ENCODE measurements at regions not wholly inside any gene's neighbourhood (a gene's known extent, or its start where the extent isn't known, plus 50 kb on each side); places are given as distances from the start of the nearest gene placed in this dataset.

GRCh38 chr6:165835410-165835851 lies 172.4 kb upstream of the PDE10A start:
- no peak for TF ChIP-seq EZH2phosphoT487 (IDR thresholded peaks at IDR 0.05)
- TF ChIP-seq EZH2 (IDR thresholded peaks at IDR 0.05), result no peak
- no peak for TF ChIP-seq CTCF (IDR thresholded peaks at IDR 0.05)
- no peaks in the 10 kb centered on the region for H3K36me3 ChIP-seq
- peaks cover 13% of the 10 kb centered on the region for H3K4me1 Mint-ChIP-seq
- no peaks in the 10 kb centered on the region for H3K4me1 ChIP-seq
- H3K27ac ChIP-seq, result no peak overlapping the region
- no peaks in the 10 kb centered on the region for H3K27me3 ChIP-seq
- H3K4me2 ChIP-seq, result no peak overlapping the region
- no peak overlapping the region for H3K4me3 ChIP-seq
- H3K9me3 Mint-ChIP-seq, result no peaks in the 10 kb centered on the region
- no peak overlapping the region for H3K9ac ChIP-seq
- no peaks in the 10 kb centered on the region for H3F3A ChIP-seq (ENCODE audit: low read depth)
- no peaks in the 10 kb centered on the region for H3K9me3 ChIP-seq (ENCODE audit: low read depth)
- H3K27me3 Mint-ChIP-seq (ENCODE audit: insufficient read depth, low read depth), result no peaks in the 10 kb centered on the region
- H2AFZ ChIP-seq (replicated peaks), result peak overlapping the region; percentile 17
- H3K36me3 Mint-ChIP-seq, result no peaks in the 10 kb centered on the region
- H3K4me3 Mint-ChIP-seq, result no peak overlapping the region
- H3K27ac Mint-ChIP-seq, result no peak overlapping the region
- no peaks in the 10 kb centered on the region for H3K79me2 ChIP-seq (ENCODE audit: low read depth)
- DNase-seq (ENCODE audit: low spot score), result no peak
- H4K20me1 ChIP-seq (ENCODE audit: low read depth), result no peaks in the 10 kb centered on the region

GRCh38 chr6:165834613-165835259 lies 171.7 kb upstream of the PDE10A start:
- peaks cover 14% of the 10 kb centered on the region for H3K4me1 Mint-ChIP-seq
- Histone ChIP-seq H3K36me3 (no peaks in the 10 kb centered on the region), H3F3A (ENCODE audit: low read depth) (no peaks in the 10 kb centered on the region), H3K4me1 (no peaks in the 10 kb centered on the region), H2AFZ (replicated peaks) (no peak overlapping the region), H3K4me2 (no peak overlapping the region), H3K9me3 (ENCODE audit: low read depth) (no peaks in the 10 kb centered on the region), H3K79me2 (ENCODE audit: low read depth) (no peaks in the 10 kb centered on the region), H3K4me3 (no peak overlapping the region), H3K27ac (no peak overlapping the region), H3K9ac (no peak overlapping the region), H3K27me3 (no peaks in the 10 kb centered on the region), H4K20me1 (ENCODE audit: low read depth) (no peaks in the 10 kb centered on the region)
- no peak for TF ChIP-seq EZH2phosphoT487 (IDR thresholded peaks at IDR 0.05)
- TF ChIP-seq CTCF (IDR thresholded peaks at IDR 0.05), result no peak
- H3K9me3 Mint-ChIP-seq, result peaks cover under 1% of the 10 kb centered on the region
- H3K27ac Mint-ChIP-seq, result no peak overlapping the region
- no peak for DNase-seq (ENCODE audit: low spot score)
- H3K27me3 Mint-ChIP-seq (ENCODE audit: insufficient read depth, low read depth), result no peaks in the 10 kb centered on the region
- no peaks in the 10 kb centered on the region for H3K36me3 Mint-ChIP-seq
- H3K4me3 Mint-ChIP-seq, result no peak overlapping the region

- no peak overlapping the region for H3K4me3 Mint-ChIP-seq
These were observed 170.3 kb upstream of the PDE10A start for GRCh38 chr6:165833355-165833754.

More at GRCh38 chr6:165833355-165833754, 170.3 kb upstream of the PDE10A start:
- Mint-ChIP-seq H3K27me3 (ENCODE audit: insufficient read depth, low read depth) (peaks cover 3% of the 10 kb centered on the region), H3K9me3 (peaks cover 2% of the 10 kb centered on the region), H3K27ac (peak overlapping the region; percentile 60), H3K4me1 (peaks cover 14% of the 10 kb centered on the region), H3K36me3 (no peaks in the 10 kb centered on the region)
- no peak overlapping the region for H3K27ac ChIP-seq
- no peak overlapping the region for H2AFZ ChIP-seq (replicated peaks)
- DNase-seq (ENCODE audit: low spot score), result no peak
- H4K20me1 ChIP-seq (ENCODE audit: low read depth), result no peaks in the 10 kb centered on the region
- H3K4me1 ChIP-seq, result no peaks in the 10 kb centered on the region
- no peaks in the 10 kb centered on the region for H3K79me2 ChIP-seq (ENCODE audit: low read depth)
- H3K4me2 ChIP-seq, result no peak overlapping the region
- H3K36me3 ChIP-seq, result no peaks in the 10 kb centered on the region
- no peak for TF ChIP-seq CTCF (IDR thresholded peaks at IDR 0.05)
- no peak for TF ChIP-seq EZH2phosphoT487 (IDR thresholded peaks at IDR 0.05)
- TF ChIP-seq EZH2 (IDR thresholded peaks at IDR 0.05), result no peak
- H3K4me3 ChIP-seq, result no peak overlapping the region
- no peaks in the 10 kb centered on the region for H3K9me3 ChIP-seq (ENCODE audit: low read depth)
- no peaks in the 10 kb centered on the region for H3K27me3 ChIP-seq
- H3F3A ChIP-seq (ENCODE audit: low read depth), result no peaks in the 10 kb centered on the region
- H3K9ac ChIP-seq, result no peak overlapping the region
